Occipital lobe (tissue), 1 donor: ENCODE measurements at regions not wholly inside any gene's neighbourhood (a gene's known extent, or its start where the extent isn't known, plus 50 kb on each side); places are given as distances from the start of the nearest gene placed in this dataset.
"Not testable (repeated sequence)": the region's sequence is repeated elsewhere in the genome, so short reads cannot be mapped to it uniquely, and the experiment has no call there.

Experiments
- DNase-seq: peaks from one replicate; lab custom pipeline; 2025; lab: John Stamatoyannopoulos, UW

- no peak for DNase-seq
Observed at GRCh38 chr6:92404281-92404680, 1015.1 kb downstream of the EPHA7 start.

GRCh38 chr6:92399911-92400310 is 1019.4 kb downstream of the EPHA7 start:
- DNase-seq: no peak

DNA sequence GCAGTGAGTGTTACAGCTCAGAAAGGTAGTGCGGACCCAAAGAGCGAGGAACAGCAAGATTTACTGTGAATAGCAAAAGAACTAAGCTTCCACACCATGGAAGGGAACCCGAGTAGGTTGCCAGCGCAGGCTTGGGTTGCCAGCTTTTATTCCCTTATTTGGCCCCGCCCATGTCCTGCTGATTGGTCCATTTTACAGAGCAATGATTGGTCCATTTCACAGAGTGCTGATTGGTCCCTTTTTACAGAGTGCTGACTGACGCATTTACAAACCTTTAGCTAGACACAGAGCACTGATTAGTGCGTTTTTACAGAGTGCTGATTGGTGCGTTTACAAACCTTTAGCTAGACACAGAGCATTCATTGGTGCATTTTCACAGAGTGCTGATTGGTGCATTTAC is 1030.7 kb downstream of the EPHA7 start:
- not testable (repeated sequence) for DNase-seq

- no peak for DNase-seq
Observed at GRCh38 chr6:92380803-92381601, 1038.4 kb downstream of the EPHA7 start.

- DNase-seq: no peak
Observed at GRCh38 chr6:92377137-92377536, 1042.2 kb downstream of the EPHA7 start.

DNA sequence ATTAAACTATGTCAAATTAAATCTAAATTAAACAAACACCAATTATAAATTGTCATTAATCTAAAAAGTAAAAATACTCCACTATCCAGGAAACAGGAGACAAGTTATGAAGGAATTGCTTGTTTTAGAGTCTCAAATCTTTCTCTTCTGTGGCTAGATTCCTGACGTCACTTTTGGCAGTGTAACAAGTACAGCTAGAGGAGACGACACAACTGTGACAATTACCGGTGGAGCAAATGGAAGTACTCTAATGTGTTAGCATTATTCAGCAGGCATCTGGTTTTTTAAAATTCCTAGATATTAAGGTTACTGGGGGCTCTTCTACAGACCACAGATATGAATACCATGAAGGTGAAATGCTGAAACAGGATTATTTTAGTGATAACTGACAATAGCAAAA is 1042.7 kb downstream of the EPHA7 start:
- DNase-seq: no peak

DNA sequence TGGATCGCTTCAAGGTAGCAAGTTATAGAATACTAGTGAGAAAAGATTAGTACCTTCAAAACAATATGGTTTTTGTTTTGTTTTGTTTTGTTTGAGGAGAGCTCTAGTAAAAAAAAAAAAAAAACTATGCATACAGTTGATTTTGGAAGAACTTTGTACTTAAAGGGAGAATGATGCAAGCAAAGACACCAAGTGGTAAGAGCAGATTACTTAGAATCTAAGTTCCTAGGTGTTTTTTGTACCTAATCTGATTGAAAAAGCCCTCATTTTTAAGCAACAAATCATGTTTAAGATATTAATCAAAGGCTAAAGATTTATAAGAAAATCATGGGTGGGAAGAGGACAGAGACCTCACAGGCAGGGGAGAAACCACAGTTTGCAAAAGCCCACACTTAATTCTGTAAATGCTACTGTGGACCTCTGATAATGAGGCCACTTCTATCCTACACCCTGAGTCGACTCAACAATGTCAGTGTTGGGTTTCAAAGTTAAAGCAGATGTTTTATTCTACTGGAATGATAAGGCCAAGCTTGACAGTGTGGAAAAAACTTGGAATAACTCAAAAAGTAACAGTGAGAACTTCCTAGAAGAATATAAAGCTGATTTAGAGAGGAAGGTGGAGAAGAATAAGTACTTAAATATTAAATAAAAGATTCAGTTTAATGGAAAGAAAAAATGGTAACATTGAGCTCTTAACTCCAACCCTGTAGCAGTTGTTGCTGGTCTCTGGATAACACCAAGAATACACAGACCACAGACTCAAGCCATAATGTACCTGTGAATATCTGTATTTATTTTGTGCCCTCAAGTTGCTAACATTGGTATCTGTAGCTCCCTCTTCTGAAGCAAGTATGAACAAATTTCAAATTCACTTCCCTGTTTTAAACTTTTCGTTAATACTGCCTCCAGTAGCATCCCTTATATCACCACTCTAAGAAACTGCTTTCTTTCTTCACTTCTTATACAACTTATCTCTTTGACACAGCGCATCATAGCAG is 1047.8 kb downstream of the EPHA7 start:
- no peak for DNase-seq

GRCh38 chr6:92369309-92369708 is 1050.0 kb downstream of the EPHA7 start:
- no peak for DNase-seq

DNA sequence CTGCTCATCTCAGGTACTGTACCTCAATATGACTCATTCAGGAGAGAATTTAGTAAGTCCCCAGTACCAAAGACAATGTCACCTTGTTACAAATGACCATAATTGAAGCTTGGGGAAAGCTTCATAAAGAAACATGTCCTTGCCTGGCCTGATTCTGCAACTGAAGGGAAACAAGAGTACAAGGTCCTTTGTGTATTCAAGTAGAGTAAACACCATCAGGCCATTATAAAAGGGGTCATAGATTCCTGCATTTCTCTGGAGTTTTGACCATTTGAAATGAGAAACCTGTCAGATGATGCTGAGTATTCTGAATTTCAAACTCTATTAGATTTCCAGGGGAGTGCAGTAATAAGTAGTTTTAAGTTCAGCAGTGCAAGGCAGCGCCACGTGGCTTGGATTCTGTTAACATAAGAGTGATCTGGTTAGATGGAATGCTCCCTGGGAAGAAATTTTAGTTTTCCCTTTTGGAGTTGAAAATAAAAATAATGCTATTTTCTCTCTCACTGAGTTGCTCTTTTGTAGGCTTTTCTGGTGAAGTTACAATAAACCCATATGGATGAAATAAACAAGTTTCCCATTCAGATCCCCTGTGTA is 1054.3 kb downstream of the EPHA7 start:
- DNase-seq: no peak

DNA sequence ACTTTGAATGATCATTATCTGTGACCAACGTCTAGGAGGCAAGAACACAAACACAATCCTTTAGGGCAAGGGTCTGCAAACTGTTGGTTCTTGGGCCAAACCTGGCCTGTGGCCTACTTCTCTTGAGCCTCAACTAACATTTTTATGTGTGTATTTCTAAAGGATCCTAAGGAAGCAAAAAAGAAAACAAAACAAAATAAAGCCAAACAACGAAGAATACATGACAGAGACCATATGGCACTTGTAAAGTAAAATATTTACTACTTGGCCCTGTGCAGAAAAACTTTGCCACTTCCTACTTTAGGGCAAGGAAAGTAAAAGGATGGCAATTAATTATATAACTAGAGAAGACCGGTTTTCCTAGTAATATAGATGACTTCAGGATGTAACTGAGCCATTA is 1056.2 kb downstream of the EPHA7 start:
- no peak for DNase-seq

DNA sequence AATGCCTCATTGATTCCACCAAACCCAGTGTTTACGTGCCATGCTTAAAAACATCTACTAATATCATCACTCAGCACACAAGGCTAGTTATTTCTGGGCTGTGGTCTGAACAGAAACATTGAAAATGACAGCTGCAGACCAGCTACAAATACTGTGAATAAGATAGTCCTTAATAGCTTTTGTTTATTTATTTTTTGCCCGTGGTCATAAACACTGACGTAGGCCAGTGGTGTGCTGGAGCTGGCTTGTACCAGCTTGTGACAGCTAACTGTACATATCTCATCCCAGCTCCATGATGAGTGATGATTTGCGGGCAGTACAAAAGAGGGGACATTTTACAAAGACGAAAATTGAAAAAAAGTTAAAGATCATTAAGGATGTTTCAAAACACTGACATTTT is 1057.0 kb downstream of the EPHA7 start:
- no peak for DNase-seq

DNA sequence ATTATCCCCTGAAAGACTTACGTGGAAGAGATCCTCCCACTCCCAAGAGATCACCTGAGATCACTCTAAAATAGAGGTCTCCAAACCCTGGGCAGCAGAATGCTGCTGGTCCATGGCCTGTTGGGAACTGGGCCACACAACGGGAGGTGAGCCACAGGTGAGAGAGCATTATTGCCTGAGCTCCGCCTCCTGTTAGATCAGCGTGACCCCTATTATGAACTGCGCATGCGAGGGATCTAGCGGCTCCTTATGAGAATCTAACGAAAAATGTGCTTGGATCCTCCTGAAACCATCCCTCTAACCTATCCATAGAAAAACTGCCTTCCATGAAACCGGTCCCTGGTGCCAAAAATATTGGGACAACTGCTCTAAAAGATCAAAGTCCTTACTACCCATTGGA is 1057.4 kb downstream of the EPHA7 start:
- no peak for DNase-seq

- no peak for DNase-seq
Observed at GRCh38 chr6:92354270-92354829, 1065.0 kb downstream of the EPHA7 start.

- no peak for DNase-seq
Observed at GRCh38 chr6:92352130-92352529, 1067.2 kb downstream of the EPHA7 start.

DNA sequence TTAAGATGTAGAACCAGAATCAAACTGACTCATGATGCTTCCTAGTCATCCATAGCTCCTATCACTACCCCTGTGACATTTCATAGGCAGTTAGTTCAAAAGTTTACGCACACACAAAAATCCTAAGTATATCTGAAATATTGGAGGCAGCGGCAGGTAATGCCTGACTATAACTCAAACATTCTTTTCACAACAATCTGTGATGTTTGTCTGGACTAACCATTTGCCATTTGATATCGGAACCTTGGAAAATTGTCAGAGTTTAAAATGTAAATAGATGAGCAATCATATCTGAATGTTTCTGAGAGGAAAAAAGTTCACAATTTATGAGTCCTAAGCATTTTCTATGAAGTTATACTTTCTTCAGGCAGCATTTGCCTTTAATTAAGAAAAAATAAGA is 1078.2 kb downstream of the EPHA7 start:
- DNase-seq: no peak

DNA sequence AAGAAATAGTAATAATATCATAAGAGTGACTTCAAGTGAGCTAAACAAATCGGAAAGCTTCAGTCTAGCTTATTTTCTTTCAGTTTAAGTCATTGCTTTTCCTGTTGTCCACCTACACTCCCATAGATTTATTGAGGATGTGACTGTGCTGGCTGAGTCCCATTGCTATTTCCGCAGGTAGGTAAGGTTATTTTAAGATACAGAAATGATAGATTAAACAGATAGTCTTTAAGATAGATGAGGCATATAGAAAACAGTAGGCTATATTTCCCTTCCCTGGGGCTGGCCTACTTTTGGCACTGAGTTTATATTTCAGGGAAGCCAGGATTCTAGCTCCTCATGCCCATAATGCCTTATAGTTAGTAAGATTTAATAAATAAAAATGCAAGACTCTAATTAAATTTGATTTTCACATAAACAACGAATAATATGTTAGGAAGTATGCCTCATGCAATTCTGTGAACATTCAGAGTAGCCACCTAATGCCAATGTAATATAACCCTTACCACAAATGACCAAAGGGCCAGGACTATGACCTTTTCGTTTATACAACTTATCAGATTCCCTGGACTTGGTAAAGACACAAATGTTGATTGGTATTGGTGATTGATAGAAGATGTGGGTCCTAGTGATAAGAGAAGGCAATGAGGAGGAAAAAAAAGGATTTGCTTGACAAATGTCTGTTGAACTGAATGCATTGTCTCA is 1079.3 kb downstream of the EPHA7 start:
- DNase-seq: no peak

- no peak for DNase-seq
Observed at GRCh38 chr6:92337571-92337970, 1081.8 kb downstream of the EPHA7 start.

GRCh38 chr6:92329208-92329847 is 1090.0 kb downstream of the EPHA7 start:
- no peak for DNase-seq

- DNase-seq: no peak
Observed at GRCh38 chr6:92315312-92315711, 1104.0 kb downstream of the EPHA7 start.

GRCh38 chr6:92297101-92297500 is 1122.3 kb downstream of the EPHA7 start:
- DNase-seq: no peak

DNA sequence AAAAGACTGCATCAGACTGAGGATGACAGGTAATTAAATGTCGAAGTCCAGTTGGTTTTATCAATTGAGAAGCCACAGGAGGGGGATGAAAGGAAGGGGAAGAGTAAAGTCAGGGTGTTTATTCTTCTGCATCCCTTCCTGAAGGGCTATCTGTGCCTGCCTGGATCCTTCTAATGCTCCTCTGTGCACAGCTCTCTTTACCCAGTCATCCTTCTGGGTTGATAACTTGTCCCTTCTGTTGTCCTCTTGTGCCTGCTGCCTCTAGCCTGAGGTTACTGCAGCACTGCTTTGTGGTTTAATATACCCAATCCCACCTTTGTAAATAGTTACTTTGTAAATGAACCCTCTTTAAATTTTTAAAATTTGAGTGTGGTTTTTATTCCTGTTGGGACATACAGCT is 1127.3 kb downstream of the EPHA7 start:
- DNase-seq: no peak
